ENCODE measurements at regions not wholly inside any gene's neighbourhood (a gene's known extent, or its start where the extent isn't known, plus 50 kb on each side); places are given as distances from the start of the nearest gene placed in this dataset.

DNA sequence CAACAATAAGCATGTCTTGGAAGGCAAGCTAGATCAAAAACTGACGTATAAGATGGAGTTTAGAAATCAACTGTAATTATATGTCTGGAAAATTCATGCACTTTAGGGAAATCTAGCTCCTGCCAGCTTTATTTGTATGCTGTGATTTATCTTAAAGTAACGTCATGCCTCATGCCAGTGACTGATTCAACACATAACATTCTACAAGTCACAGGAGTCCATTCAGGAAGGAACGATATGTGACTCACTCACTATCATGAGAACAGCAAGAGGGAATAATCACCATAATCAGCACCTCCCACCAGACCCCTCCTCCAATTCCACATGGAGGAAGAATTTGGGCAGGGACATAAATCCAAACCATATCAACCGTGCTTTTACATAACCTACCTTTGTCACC is 682.4 kb upstream of the ADAMTS5 start:
- DNase-seq = no peak

DNA sequence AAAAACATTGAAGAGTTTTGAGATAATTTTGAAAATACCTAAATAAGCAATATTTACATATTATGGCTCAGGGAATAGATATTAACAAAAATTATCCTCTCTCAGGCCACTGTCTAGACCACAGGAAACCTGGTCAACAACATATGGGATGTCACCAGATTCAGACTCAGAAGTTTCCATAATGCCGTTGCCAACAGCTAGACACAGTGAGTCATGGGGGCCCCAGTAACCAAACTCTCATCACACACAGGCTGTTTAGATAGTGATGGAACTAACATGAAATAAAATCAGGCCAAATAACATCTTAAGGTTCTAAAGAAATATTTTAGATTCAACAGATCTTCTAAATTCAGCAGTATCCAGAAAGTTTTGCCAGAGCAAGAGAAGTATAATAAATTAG is 681.7 kb upstream of the ADAMTS5 start:
- DNase-seq = no peak

DNA sequence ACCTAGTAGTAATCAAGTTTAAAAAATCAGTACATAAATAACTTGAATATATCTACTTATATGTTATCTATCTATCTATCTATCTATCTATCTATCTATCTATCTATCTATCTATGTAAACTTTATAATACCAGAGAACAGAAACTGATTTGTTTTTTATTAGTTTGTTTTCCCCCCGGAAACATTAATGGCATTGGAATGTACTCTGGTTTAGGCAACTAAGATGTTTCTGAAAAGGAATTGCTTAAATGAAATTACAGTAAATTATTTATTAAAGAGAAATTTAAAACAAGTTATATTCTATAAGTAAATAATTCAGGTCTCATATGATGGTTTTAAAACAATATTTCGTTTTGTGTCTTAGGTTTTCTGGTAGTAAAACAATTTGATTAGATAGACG is 681.0 kb upstream of the ADAMTS5 start:
- DNase-seq = no peak

DNA sequence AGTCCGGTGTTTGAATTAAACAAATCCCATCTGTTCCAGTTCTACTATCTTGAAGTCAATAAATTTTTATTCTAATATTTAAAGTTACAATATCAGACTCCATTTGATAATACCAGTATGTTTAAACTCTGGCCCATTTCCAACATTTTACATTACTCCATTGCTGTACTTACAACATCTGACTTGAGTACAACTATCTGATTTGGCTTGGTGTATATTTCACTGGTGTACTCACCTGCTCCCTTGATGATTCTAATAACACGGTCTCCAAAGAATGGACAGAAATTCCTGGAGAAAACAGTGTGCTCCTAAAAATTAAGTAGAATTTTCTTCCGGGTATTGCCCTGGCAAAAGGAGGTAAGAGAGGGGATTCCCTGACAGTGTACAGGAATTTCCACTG is 680.5 kb upstream of the ADAMTS5 start:
- DNase-seq = no peak

DNA sequence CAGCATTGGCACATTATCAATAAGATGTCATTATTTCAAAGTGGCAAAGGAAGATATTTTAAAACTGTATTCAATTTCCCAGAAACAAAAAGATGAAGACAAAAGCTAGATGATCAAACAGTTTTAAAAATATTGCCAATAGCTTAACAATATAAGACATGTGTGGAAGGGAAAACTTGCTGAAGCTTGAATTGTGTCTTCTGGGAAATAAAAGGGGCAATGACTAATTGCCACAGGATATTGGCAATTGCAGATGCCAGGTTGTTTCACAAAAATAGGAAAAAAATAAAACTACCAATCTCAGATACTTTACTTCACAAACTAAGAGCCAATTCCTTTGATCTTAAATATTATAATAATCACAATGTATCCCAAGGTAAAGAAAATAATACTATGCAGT is 679.8 kb upstream of the ADAMTS5 start:
- no peak for DNase-seq

DNA sequence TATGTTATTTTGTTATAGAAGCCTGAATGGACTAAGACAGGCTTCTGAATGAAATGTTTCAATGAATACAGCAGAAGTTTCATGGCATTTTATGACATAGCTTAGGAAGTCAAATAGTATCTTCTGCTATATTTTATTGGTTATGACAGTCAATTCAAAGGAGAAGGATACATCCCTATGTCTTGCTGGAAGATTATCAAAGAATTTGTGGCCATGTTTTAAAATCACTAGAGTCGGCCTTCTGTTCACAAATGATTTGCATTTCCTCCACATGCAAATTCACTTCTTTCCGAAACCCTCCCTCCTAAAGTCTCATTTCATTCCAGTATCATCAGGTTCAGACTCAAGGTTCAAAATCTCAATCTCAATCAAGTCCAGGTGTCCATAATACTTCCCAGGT is 679.2 kb upstream of the ADAMTS5 start:
- no peak for DNase-seq

DNA sequence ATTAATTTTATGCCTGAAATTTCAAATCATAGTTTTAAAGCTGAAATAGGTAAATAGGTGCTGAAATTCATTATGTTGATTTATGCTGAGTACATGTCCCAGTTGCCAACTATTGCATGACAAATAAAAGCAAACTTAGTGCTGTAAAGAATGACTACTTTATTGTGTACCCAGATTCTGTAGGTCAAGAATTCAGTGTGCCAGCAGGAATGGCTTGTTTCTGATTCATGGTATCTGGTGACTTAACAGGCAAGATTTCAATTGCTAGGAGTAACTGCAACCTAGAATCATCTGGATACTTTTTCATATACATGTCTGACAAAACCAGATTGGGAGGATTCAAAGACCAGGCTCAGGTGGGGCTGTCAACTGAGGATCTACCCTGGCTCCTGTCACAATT is 678.4 kb upstream of the ADAMTS5 start:
- no peak for DNase-seq

DNA sequence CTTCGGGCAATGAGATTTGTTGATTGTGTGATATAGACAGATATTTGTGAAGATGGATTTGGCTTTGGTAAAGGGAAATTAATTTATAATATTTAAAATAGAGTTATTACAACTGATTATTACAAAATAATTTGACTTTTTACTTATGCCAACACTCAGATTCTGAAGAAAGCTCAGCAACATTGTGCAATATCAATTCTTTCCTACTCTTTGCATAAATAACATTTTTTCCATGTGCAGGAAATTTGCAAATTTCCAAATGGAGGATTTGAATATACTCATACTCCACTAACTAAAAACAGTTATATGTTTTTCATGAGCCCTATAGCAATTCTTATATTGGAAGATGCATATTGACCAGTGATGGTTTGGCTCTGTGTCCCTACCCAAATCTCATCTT is 676.4 kb upstream of the ADAMTS5 start:
- DNase-seq = no peak

DNA sequence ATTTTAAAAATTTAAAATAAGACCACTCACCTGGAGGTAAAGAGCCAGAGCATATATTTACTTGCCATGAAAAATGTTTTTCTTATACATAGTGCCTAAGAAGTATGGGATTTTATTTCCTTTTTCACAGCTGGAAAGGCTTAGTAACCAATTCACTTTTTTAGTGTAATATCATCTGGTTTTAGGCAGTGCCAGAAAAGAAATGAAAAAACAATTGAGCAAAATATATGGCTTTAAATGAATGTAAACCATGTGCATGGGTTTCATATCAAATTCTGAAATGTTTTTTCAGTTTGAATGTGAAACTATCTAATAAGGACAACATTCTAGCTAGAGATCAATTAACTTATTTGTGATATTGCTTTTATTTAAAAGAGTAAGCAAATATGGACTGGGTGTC is 672.4 kb upstream of the ADAMTS5 start:
- no peak for DNase-seq

DNA sequence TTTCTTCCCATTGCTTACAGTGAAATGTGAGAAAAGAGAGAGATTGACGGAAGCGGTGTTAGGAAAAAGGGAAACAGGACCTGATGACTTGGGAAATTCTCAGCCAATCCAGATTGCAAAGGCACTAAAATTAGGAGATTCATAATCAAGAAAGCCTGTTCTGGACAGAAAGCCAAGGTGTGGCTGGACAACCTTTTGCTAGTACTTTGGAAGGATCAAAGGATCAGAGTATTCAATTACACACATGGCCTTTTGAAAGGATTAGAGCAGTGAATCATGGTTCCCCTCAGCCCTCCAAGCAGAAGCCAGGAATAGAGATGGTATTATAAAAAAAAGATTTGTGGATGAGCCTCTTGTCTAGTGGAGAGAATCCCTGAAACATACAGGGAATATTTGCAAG is 669.8 kb upstream of the ADAMTS5 start:
- no peak for DNase-seq

DNA sequence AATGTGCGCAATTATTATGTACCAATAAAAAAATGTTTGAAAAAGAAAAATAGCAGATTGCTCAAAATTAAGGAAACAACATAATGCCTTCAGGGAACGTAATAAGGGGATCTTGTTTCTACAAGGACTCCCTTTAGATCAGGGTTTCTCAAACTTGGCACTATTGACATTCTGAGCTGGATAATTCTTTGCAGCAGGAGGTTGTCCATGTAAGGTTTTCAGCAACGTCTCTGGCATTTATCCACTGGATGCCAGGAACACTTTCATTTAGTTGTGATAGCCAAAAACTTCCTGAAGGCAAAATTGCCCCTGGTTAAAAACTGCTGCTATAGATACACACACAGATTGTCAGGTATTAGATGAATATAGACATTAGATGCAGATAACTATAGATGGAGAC is 666.7 kb upstream of the ADAMTS5 start:
- no peak for DNase-seq

DNA sequence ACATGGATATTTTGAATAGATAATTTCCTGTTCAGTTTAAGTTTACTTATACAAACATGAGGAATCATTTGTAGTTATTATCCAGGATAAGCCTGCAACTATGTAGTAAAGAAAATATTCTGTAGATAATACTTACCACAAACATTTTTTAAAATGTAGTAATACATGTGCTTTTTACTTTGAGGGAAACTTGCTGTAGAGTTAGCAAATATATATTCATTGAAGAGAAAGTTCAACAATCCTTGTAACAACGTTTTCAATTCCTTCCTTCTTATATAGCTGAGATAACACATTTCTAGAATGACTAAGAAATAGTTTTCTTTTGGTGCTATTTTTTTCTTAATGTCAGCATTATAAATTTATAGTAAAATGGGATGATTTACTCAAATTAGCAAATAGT is 664.6 kb upstream of the ADAMTS5 start:
- DNase-seq = no peak

DNA sequence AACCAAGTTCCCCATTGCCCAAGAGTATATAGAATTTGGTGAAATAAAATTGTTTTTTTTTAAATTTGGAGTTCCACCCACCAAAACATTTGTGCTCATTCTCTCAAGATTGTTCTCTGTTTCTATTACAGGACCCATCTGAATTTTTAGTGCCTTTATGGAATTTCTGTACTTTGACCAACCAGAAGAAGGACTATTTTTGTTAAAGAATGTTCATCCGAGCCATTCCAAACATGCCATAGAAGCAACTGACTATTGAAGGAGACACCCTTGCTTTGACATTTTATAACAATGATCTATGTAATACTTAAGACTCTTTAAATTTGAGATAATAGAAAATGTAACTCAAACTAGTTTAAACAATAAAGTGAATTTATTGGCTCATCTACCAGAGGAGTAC is 655.7 kb upstream of the ADAMTS5 start:
- no peak for DNase-seq

DNA sequence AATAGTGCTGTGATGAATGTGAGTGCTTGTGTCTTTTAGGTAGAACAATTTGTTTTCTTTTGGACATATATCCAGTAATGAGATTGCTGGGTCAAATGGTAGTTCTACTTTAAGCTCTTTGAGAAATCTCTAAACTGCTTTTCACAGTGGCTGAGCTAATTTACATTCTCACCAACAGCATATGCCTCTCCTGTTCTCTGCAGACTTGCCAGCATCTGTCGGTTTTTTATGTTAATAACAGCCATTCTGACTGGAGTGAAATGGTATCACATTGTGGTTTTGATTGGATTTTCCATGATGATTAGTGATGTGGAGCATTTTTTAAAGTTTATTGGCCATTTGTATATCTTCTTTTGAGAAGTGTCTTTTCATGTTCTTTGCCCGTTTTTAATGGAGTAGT is 647.3 kb upstream of the ADAMTS5 start:
- DNase-seq = no peak

DNA sequence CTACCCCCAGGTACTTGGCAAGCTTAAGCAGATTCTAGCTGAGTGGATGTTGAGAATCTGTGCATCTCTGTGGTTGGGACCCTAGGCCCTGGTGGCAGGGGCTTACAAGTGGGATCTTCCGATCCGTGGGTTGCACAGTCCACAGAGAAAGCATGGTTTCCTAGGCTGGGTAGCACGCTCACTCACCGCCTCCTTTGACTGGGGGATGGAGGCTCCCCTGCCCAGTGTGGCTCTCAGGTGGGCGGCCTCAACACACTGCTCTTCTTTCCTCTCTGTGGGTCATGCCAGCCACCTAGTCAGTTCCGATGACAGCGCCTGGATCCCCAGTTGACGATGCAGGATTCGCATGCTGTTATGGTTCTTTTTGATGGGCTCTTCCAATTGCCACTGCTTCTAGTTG is 639.5 kb upstream of the ADAMTS5 start:
- no peak for DNase-seq

DNA sequence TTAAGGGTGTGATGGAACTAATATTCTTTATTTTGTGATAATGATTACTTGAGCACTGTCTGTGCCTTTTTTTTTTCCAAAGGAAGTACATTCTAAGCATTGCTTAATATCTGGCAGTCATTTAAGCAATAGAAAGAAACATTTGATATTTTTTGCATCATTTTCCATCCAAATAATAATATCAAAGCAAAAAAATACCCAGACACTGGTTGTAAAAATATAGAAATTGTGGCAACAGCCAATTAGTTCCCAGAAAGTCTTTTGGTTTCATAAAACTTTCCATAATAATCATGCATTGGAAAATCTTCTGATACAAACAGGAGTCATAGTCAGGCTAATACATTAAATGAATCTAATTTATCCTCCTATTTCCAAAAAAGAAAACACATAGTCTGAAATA is 629.3 kb upstream of the ADAMTS5 start:
- no peak for DNase-seq

DNA sequence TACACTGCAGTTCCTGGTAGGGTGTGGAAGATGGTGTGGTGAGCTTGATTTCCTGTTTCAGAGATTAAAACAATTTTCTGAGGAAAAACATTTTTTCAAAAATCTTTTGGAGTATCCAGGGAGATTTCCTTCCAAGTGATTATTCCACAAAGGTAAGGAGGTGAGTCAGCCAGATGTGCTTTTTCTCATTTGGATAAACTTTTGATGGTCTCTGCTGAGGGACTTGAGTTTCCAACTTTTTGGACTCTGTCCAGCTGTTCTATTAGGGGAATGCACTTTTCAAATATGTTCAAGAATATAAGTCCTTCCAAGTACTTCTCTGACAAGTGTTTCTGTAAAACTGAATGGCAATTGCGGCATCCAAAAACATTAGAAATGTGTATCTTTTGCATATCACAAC is 628.8 kb upstream of the ADAMTS5 start:
- DNase-seq = no peak

DNA sequence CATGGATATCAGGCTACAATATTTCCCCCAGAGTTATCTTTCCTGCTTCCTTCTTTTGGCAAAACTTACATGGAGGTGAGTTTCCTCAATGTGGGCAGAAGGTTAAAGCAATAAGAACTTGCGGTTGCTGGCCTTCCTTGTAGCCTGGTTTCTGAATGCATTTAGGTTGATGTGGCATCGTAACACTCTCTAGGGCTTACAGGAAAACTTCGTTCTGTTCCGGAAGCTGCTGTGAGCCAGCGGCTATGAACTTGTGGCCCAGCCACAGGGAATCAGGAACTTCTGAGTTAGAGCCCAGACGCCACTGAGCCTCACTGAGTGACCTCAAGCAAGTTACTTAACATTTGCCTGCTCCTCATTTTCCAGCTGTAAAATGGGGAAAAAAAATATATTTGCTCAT is 623.4 kb upstream of the ADAMTS5 start:
- DNase-seq = no peak

DNA sequence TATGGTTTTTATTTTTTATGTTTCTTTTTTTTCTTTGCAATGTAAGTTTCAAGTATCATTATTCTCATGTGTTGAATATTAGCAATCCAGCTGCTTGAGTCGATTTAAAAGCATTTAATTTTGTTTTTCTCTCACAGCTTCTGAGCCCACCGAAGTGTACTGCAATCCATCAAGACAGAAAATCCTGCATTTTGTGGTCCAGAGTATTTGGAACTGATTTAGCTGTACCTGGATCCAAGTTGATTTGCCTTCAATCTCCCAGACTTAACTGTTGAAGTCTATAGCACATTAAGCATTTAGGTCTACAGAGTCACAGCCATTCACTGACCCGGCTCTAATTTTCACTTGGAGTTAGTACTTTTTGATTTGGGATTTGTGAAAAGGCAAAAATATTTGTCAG is 622.9 kb upstream of the ADAMTS5 start:
- no peak for DNase-seq

DNA sequence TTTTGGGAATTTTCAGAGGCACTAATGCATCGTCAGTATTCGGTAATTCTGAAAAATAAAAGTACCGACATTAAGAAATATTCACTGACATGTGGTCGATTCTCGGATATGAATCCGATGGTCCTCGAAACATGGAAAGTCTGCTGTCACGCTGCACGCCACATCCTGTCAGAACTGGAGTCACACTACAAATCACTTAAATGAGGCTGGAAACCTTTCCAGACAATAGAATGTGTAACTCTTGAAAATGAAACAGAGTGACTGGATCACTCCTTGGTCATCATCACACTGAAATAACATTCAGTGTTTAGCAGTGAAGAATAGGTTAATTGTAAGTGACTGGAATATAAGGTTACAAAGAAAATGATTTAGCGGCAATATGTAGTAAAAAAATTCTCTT is 620.1 kb upstream of the ADAMTS5 start:
- no peak for DNase-seq

DNA sequence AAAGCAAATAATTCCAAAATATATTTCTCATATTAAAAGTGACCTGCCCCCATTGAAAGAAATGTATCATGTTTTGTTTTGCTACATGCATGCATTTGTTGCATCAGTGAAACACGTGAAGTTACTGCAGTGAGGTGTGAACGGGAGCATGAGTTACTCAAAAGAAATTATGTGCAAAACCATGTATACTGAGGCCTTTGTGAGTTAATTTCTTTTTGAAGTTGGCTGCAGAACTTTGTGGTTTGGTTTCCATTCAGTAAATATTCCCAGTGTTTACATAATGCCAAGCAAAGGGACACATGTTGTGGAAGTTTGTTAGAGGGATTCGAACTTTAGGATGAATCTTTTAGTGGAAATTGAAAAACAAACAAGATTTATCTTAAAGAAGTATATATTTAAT is 619.4 kb upstream of the ADAMTS5 start:
- no peak for DNase-seq

DNA sequence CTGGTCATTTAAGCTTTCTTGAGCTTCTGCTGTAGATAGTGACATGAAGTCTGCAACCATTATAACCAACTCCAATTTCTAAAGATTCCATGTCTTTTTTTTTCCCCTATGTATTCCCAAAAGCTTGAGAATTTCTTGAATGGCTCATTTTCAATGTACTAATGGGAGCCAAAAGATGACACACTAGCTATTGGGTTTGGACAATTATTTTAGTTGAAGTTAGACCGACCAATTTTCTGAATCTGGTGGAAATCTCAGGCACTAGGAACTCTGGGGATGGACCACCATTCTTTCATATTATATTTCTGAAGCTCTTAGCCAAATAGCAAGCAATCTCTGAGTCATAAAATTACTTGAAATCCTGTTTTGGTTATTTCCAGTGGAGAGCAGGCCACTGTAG is 617.4 kb upstream of the ADAMTS5 start:
- DNase-seq = no peak

DNA sequence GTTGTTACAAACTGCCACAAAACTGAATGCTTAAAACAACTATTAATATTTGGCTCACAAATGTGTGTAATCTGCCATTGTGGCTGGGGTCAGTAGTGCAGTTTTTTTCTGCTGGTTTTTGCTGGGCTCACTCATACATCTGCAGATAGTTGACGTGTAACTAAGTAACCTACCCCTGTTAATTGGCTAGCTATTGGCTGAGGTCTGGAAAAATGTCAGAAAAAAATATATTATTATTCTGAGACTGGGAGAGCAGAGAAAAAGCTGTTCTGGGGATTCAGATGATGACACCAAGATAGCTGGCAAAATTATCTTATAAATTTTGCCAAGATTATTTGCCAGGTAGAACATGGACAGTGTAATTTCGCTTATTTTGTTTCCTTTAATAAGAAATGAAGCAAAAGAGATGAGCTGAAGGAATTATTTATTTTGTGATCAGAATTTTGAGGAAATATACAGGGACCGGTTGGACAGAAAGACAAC is 616.1 kb upstream of the ADAMTS5 start:
- DNase-seq = no peak

DNA sequence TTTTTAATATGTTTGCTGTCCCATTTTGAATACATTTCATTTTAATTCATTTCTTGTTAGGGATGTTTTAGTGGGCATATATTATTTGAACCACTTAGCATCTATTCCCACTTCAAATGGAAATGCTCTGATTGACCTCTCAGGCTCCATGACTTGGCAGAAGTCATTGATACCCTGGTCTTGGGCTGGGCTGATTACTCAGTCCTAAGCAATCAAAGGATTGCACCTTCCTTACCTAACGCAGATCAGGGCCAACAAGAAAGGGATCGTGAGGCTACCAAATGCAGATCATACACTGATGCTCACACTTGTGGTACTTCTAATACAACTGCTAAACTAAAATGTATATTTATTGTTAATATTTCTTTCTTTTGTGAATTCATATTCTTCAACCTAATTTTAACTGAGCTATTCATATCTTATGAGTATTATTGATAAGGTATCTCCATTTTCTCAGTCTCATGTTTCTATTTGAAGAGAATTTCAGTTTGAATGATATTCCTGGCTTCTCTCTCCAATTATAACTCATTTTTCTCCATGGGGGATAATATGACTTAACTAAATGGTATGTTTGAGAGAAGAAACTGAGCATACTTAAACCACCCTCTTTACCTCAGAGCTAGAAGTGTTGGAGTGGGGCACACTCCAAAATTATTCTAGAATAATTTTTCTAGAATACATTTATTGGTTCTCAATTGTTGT is 615.5 kb upstream of the ADAMTS5 start:
- no peak for DNase-seq

DNA sequence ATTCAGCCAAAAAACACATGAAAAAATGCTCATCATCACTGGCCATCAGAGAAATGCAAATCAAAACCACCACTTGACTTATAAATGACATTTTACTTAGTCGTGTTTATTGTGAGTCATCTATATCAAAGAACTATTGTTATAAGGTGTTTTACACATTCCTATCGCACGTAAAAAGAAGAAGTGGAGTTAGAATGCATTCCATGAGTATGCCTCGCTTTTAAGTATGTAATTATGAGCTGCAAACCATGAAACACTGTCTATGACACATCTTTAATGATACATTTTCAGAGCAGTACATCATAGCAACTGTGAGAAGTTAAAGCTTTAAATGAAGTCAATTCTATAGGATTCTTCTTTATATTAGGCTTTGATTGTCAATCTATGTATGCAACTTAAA is 614.3 kb upstream of the ADAMTS5 start:
- DNase-seq = no peak

DNA sequence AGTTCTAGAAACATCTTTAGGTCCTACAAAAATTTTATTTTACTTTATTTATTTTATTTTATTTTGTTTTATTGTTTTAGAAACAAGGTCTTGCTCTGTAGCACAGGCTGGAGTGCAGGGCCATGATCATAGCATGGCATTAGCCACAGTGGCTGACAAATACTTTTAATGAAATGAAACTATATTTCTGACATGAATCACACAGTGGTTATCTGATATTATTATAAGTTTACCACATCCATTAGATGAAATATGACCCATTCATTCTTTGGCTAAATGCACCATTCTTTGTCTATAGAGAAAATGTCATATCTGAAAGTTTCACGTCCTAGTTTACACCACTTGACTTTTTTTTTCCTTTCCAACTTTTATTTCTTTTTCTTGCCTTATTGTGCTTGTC is 613.4 kb upstream of the ADAMTS5 start:
- DNase-seq = no peak
